Fibroblast of skin of abdomen (primary cell): ENCODE measurements at regions not wholly inside any gene's neighbourhood (a gene's known extent, or its start where the extent isn't known, plus 50 kb on each side); places are given as distances from the start of the nearest gene placed in this dataset.
A peak's percentile ranks its signal among the peaks of the same experiment; 100 is the strongest.
"Not testable (repeated sequence)": the region's sequence is repeated elsewhere in the genome, so short reads cannot be mapped to it uniquely, and the experiment has no call there.

ENCODE experiments used
- DNase-seq: peaks from one replicate; pipeline ENCODE4 v3.0.0-alpha.2; 2013

DNA sequence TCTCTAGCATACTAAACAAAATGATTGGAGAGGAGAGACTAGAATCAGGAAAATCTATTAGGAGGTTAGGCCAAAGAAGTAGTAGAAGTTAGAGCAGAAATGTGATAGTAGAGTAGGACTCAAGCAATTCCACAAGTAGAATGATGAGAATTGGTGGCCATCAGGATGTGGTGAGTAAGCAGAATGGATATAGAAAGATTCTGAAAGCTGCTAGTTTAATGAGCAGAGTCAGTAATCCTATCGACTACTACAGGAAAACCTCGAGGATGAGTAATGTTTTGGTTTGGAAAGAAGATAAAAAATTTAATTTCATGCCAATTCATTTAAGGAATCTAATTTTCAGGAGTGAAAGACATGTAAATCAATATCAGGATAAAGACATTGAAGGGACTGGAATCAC lies 648.3 kb upstream of the PHF14 start:
- DNase-seq, result no peak

DNA sequence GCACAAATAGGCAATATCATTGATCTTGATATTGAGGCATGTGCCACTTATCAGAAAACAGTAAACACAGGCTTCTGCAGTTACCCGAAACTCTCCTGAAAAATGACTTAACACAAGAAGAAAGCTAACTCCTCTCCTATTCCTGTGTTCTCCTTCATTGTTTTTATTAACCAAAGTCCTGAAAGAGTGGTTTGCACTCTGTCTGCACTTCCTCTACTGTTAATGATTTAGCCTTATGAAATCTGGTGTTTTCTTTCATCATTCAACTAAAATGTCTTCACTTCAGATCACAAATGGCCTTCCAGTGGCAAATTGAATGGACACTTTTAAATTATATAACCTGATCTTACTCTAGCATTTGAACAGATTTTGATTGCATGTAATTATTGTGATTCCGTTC lies 630.6 kb upstream of the PHF14 start:
- no peak for DNase-seq

DNA sequence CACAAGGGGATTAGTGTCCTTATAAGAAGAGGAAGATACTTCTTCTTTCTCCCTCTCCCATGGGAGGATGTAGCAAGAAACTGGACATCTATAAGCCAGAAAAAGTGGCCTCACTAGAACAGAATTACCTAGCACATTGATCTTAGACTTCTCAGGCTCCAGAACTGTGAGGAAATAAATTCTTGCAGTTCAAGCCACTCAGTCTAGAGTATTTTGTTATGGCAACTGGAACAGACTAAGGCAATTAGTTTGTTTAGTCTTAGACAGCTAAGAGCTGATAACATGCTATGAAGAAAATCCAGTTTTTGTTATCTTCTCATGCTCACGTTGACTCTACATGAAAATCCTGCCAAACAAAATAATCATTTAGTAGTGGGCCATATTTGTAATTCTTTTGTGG lies 627.6 kb upstream of the PHF14 start:
- no peak for DNase-seq

DNA sequence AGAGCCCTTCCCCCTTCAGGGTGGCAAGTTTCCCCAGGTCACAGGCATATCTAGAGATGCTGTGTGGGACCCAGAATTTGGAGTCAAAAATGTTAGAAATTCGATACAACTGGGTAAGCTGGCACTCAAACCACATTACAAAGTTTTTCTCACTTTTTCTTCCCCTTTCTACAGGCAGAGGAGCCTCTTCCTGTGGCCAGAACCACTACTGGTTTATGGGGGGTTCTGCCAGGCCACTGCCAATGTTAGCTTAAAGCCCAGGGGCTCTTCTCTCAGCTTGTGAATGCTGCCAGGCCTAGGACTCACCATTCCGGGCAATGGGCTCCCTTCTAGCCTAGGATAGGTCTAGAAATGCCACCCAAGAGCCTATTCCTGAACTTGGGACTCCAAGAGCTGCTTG lies 617.9 kb upstream of the PHF14 start:
- no peak for DNase-seq

DNA sequence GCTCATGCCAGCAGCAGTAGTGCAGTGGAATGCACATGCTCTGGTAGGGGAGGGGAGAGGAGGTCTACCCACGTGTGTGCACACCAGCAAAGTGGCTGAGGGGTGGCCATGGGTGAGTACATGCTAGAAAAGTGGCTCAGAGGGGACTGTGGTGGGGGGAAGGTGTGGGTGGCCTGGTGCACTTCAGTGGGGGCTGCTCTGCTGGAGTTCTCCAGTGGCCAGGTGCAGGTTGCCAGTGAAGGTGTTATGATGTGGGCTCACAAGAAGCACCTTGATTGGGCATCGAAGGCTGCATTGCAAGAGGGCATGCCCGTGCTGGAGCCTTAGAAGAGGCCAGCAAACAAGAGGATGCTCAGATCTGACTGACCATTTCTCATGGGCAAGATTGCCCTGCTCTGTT lies 613.6 kb upstream of the PHF14 start:
- no peak for DNase-seq

DNA sequence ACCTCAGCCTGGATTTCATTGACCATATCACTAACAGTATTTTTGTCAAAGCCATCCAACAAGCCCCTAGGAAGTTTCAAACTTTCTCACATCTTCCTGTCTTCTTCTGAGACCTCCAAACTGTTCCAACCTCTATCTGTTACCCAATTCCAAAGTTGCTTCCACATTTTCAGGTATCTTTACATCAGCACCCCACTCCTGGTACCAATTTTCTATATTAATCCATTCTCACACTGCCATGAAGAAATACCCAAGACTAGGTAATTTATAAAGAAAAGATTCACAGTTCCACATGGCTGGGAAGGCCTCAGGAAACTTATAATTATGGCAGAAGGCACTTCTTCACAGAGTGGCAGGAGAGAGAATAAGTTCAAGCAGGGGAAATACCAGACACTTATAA lies 571.9 kb upstream of the PHF14 start:
- no peak for DNase-seq

DNA sequence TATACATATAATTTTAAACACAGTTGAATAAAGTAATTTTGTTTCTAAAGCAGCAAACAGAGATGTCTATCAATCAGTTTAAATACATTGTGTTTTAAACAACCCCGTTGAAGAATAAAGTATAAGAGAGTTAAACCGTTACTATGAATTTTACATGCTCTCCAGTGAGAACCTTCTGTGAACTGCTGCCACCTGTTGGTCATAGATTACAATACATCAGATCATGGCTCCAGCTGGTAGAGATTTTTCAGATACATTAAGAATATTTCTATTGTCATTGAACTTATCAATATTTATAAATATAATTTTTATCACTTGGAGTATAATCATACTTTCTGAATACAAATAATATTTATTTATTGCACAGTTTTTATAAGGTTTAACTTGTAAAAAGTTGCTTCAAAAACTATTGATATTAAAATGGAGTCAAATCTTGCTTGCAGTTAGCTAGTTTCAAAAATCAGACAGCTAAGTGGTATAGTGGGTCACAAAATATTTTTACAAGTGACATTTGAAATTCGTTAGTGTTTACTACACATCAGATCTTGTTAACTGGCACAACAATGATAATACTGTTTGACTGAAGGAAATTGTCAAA lies 561.2 kb upstream of the PHF14 start:
- DNase-seq, result peak; percentile 3

DNA sequence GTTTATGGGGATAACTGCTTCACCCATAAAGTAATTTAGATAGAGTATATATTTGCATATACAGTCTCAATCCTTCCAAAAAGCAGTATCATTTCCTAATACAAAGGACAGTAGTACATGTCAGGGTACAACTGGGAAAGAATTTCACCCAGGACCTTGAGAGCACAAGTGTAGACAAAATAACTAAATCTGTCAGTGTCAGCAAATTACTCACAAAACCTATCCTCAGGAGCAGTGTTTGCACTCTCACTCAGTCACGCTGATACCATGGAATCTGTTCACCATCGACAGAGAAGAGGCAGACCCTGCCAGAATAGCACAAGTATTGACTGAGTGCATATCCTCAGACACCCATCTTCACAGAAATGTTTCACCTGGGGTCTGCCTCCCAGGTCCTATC lies 554.7 kb upstream of the PHF14 start:
- DNase-seq, result no peak

DNA sequence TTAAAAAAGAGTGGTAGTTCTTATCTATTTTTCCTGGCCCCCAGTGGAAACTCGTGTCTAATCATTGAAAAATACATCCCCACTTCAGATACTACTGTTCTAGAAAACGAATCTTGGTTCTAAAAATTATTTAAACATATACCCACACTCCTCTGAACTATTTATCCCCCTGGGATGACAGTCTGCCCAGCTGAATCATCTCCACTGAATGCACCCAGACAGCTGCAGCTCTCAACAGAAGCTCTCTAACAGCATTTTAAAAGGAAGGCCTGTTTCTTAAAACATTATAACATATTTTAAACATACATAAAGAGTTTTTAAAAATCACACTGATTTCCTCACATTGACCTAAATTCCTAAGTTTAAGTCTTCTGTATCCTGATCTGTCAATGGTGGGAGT lies 544.6 kb upstream of the PHF14 start:
- no peak for DNase-seq

DNA sequence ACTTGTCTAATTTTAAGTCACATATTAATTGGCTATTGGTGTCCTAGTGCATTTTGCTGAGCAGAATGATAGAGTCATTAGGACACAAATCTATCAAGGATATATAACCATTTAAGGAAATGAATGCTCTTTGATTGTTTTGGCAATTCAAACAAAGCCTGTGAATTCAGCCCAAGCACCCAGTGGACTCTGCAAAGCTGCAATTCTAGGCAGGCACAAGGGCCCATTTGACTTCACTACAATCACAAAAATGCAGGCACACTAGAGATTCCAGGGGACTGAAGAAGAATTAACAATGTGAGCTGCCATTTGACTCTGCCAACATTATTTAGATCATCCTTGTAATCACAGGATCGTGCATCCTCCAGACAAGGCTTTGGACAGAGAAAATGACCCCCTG lies 544.2 kb upstream of the PHF14 start:
- no peak for DNase-seq

DNA sequence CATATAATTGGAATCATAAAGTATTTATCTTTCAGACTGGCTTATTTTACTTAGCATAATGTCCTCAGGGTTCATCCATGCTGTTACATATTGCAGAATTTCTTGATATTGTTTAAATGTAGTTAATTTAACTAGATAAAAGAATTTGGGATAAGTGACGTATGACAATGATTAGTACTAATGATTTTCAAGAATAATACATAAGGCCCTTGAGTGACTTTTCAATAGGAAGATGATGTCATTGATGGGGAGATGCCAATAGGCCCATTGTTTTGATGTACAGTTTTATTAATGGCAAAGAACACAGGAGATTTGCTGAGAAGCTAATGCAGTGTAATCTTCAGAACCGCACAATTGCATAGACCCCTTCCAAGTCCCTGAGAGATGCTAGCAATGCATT lies 537.4 kb upstream of the PHF14 start:
- no peak for DNase-seq

DNA sequence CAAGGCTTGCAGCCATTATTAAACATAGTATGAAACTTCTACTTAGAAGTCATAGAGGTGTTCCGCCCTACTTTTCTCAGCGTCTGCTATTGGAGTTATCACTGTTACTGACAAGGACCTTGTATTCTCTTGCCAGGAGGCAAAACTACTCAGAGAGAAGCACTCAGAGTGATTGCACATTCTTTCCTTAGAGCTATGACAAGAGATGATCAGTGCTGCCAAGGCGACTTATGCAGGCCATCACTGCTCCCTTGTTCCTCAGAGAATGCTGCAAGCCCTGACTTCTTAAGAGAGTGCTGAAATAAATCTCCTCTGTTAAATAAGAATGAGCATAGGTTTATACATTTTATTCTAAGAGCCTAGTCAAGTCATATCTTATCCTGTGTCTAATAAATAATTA lies 534.6 kb upstream of the PHF14 start:
- DNase-seq, result no peak

DNA sequence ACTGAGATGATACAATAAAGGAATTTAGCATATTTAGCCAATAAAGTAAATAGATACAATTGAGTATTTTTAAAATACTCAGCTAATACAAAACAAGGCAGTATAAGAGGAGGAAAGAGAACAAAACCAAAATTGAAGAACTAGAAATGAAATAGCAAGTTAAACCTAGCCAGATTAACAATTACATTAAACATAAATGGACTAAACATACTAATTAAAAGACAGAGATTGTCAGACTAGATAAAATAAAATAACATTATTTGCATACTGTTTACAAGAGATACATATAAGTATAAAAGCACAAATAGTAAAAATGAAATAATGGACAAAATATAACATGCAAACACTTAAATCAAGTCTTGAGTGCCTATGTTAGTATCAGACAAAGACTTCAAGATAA lies 517.7 kb upstream of the PHF14 start:
- DNase-seq, result no peak

DNA sequence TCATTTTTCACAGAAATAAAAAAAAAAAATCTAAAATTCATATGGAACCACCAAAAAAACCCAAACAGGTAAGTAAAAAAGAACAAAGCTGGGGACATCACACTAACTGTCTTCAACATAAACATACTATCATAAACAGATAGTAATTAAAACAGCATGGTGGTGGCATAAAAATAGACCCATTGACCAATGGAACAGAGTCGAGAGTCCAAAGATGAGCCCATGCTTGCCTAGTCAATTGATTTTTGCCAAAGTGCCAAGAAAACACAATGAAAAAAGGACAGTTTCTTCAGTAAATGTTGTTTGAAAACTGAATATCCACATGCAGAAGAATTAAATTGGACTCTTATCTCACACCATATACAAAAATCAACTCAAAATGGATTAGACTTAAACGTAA lies 513.2 kb upstream of the PHF14 start:
- no peak for DNase-seq

DNA sequence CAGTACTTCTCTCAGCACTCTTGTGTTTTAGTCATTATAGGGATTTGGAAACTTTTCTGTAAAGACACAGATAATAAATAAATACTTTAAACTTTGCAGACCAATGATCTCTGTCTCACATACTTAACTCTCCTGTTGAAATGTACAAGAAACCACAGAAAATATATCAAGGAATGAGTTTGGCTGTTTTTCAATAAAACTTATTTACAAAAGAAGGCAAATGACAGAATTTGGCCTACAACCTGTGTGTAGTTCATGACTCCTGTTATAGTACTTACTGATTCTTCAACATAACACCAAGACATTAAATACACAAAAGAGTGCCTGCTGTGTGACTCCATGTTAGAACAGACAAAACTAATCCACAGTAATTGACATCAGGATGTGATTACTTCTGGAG lies 510.0 kb upstream of the PHF14 start:
- no peak for DNase-seq

DNA sequence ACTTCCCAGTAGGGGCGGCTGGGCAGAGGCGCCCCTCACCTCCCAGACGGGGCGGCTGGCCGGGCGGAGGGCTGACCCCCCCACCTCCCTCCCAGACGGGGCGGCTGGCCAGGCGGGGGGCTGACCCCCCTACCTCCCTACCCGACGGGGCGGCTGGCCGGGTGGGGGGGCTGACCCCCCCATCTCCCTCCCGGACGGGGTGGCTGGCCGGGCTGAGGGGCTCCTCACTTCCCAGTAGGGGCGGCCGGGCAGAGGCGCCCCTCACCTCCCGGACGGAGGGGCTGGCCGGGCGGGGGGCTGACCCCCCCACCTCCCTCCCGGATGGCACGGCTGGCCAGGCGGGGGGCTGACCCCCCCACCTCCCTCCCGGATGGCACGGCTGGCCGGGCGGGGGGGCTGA lies 508.1 kb upstream of the PHF14 start:
- DNase-seq, result not testable (repeated sequence)

DNA sequence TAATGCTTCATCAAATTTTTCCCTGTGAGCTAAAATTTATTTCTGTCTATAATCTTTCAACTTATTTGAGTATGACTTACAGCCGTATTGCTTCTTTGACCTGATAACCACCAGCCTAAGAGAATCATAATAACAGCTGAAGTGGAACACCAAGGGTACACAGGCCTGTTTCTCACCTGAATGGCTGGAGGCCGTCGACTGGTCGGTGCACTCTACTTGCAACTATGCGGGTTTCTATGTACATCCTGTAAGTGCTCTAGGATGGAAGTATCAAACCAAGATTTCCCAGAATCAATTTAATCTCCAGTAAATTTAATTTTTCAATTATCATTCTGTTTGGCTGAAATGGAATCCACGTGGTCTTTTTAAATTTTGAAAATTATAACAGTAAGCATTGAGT lies 504.8 kb upstream of the PHF14 start:
- no peak for DNase-seq

DNA sequence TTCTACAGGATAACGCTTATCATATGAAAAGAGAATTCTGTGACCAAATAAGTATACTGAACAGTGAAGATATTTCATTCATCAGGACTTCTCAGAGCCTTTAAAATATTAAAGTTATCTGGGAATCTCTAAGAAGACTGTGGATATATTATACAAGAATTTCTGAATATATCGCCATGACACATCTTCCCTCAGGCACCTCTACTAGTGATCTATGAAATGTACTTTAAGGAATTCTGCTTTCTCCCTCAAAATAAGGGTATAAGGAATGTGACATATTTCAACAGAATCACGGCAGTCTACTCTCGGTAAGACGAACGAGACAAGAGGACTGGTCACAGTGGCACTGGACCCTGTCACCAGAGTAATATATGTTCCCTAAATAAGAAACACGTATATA lies 504.2 kb upstream of the PHF14 start:
- no peak for DNase-seq

DNA sequence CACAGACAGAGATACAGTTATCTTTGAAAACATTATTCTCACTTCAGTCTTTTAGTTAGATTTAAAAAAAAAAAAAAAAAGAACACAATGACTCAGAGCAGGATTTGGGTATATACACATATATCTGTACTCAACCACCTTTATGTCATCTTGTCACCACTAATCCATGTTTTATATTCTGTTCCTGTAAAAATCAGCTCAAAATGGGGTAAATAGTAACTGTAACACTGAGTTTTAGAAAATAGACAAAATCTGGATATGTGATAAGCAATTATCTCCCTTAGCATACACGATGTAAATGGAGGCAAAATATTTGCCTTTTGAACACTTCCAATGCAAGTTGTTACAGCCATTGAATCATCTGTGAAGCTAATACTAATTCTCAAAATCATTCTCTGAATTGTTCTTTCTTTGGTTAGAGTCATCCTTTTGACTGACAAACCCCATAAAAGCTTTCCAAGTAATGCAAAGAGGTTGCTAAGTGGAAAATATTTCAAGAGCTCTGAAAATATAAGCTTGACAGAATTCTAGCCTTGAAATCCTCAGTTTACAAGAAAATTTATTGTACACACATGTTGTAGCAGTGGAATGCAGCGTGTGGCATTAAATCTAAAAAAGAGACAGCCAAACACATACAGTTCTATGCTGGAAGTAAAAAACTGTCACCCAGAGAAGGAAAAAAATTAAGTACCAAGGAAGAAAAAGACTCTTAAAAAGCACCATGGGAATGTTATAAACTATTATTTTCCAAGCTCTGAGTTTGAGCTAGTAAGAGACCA lies 502.2 kb upstream of the PHF14 start:
- DNase-seq, result no peak

DNA sequence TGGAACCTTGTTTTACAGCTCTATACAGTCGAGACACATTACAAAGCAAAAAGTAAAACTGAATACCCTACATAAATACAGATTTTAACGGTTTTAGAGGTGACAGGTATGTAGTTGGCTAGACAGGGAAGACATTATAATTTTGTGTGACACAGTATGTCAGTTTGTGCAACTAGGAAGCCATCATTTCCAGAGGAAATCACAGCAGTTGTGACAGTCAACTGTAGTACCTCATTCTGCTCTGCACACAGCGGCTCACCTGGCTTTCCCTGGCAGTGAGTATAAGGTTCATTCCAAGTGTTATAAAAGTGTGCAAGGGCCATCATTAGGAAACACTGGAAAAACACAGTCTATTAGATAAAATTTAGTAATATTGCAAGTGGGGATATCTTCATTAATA lies 501.6 kb upstream of the PHF14 start:
- DNase-seq, result no peak

DNA sequence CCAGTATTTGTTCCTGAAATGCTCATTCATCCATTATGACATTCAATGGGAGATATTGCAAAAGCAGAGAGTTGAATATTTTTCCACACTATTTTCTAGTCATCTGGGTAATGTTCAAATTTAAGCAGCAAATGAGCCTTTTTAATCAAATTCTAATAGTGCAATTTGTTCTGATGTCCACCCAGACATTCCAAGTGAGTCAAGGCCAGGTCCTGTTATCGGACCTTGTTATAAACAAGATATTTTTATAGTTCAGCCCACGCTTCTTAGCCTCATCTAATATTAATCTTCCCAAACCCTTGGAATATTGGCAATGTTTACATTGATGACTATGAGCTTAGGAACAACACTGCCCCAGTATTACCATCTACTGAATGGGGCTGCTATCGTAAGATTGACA lies 500.1 kb upstream of the PHF14 start:
- no peak for DNase-seq

DNA sequence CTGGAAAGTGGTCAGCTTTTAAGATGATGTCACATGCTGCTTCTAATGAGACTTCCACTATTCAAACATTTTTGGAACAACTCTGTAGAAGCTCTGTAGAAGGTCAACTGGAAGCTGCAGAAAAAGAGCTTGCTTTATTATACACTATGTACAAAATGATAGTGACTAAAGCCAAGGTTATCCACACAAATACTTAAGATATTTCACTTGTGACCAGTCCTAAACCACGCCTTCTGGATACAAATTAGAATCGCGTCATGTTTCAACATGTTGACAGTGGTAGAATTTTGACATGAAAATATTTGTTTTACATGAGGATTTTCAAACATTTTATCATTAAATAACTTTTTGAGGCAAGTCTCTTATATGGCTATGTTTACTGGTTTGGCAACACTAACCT lies 499.6 kb upstream of the PHF14 start:
- no peak for DNase-seq

DNA sequence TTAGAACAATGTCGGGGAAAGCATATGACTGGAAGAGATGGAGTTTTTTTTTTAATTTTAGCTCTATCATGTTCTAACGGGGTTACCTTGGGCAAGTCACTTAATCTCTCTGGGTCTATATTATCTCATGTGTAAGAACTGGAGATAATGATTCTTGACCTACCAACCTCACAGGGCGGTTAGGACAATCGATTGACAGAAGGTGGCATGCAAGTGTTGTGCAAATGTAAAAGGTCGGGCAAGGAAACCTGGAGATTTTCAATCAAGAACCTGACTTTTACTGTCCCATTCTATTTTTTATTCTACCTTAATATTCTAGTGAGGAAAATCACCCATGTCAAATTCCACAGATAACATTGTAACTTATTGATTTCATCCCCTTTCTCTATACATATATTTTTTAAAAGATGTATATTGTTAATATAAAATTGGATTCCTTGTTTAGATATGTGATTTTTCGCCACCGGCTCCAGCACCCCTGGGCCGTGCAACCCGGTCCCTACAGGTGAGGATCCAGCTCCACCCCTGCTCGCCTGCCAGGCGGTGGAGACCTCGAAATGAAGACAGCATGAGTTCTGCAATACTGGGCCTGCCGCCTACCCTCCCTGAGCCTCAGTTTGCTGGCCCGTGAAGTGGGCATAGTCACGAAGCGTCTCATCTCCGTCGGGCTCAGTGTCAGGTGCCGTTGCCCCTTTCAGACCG lies 497.6 kb upstream of the PHF14 start:
- no peak for DNase-seq

DNA sequence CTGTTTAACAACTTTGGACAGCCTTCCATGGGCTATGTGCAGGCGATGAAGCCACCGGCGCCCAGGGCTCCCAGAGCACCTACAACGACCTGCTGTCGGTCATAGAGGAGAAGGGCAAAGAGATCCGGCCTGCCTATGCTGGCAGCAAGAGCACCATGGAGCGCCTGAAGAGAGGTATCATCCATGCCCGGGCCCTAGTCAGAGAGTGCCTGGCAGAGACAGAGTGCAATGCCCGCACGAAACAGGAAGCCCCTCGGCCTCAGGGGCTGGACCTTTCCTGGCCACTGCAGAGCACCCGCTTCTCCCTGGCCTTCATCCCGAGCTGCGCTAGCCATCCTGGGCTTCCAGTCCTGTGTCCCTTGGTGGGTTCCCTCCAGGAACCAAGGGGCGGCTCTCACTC lies 497.0 kb upstream of the PHF14 start:
- no peak for DNase-seq
